Motor neuron (in vitro differentiated cells): ENCODE measurements at regions not wholly inside any gene's neighbourhood (a gene's known extent, or its start where the extent isn't known, plus 50 kb on each side); places are given as distances from the start of the nearest gene placed in this dataset.

Experiments
- ATAC-seq, 8 experiments: fragments of 200-7000 bp; cut with Tn5 transposase; replicated peaks in 6 of 8; 2 replicates each; pipeline ENCODE4 v1.8.0; 2021; ENCODE audit warnings: mild to moderate bottlenecking in 8 of 8, moderate library complexity in 8 of 8
- H3K27ac ChIP-seq, 2 donors: fragments of 250-450 bp; sonication (Bioruptor Pico); 2 replicates each; pipeline ENCODE4 v1.9.0; 2021; ENCODE audit warnings: antibody characterized with exemption in 2 of 2, mild to moderate bottlenecking in 2 of 2, moderate library complexity in 1 of 2
- H3K4me1 ChIP-seq, 2 donors: fragments of 250-450 bp; sonication (Bioruptor Pico); replicated peaks in 1 of 2; 2 replicates each; pipeline ENCODE4 v1.6.1; 2021; ENCODE audit warnings: antibody characterized with exemption in 2 of 2, mild to moderate bottlenecking in 2 of 2, moderate library complexity in 1 of 2
- H3K4me3 ChIP-seq, 5 donors: fragments of 250-450 bp; sonication (Bioruptor Pico); 2 replicates each; pipeline ENCODE4 v1.9.0; 2021; ENCODE audit warnings: antibody characterized with exemption in 5 of 5, mild to moderate bottlenecking in 5 of 5, moderate library complexity in 4 of 5
- WGBS, 10 experiments: fragments of 450-650 bp; shearing (Covaris generic); methylation state at CpG; one replicate each; pipeline ENCODE4 v1.0.0; 2022; 5-methylcytosine and 5-hydroxymethylcytosine counted together
- in situ Hi-C, 9 experiments: fragments of 400-800 bp; cut with MboI; loops; one replicate each; pipeline ENCODE4 v1.15.0; 2021; ENCODE audit warnings: low sequenced_read_pairs in 9 of 9, low pct_unique_long_range_greater_than_20kb in 2 of 9; ENCODE audit not compliant: unreplicated experiment in 9 of 9

GRCh38 chr11:82305123-82305522, 428.5 kb downstream of the FAM181B start:
- Histone ChIP-seq H3K27ac (no peak overlapping the region), H3K4me3 (no peak overlapping the region), H3K4me1 (peaks cover 0 to 2% of the 10 kb centered on the region in 2 donors)
- in situ Hi-C loops, result no loop called here
- no peak for ATAC-seq
- WGBS, 10 experiments, result 0 to 100% (median 60%) methylated on average over 1 of the region's 1 CpG; no CpG with 5 or more reads in 1 of the 10 experiments

- in situ Hi-C loops, result no loop called here
- no peak for ATAC-seq
- H3K4me3 ChIP-seq, result no peak overlapping the region
- no peak overlapping the region for H3K27ac ChIP-seq
- H3K4me1 ChIP-seq, result no peaks in the 10 kb centered on the region
These were observed 430.0 kb downstream of the FAM181B start for GRCh38 chr11:82303671-82304070.

- Histone ChIP-seq H3K4me1 (no peaks in the 10 kb centered on the region), H3K27ac (no peak overlapping the region), H3K4me3 (no peak overlapping the region)
- WGBS, 10 experiments, result 0 to 74% (median 55%) methylated on average over 1 to 2 of the region's 2 CpGs
- no peak for ATAC-seq
- in situ Hi-C loops, result no loop called here
These were observed 445.2 kb downstream of the FAM181B start for GRCh38 chr11:82288471-82288870.

GRCh38 chr11:82270870-82271269, 462.8 kb downstream of the FAM181B start:
- Histone ChIP-seq H3K4me1 (peaks cover 0 to 2% of the 10 kb centered on the region in 2 donors), H3K27ac (no peak overlapping the region), H3K4me3 (no peak overlapping the region)
- WGBS, 10 experiments, result 0 to 100% (median 51%) methylated on average over 1 of the region's 1 CpG; no CpG with 5 or more reads in 6 of the 10 experiments
- ATAC-seq, result no peak
- in situ Hi-C loops, result no loop called here

GRCh38 chr11:82268627-82269026, 465.0 kb downstream of the FAM181B start:
- peaks cover 0 to 2% of the 10 kb centered on the region in 2 donors for H3K4me1 ChIP-seq
- ATAC-seq, result no peak
- in situ Hi-C loops, result no loop called here

GRCh38 chr11:82267186-82267585, 466.5 kb downstream of the FAM181B start:
- ATAC-seq, result no peak
- H3K4me3 ChIP-seq, result no peak overlapping the region
- H3K27ac ChIP-seq, result no peak overlapping the region
- H3K4me1 ChIP-seq, result peaks cover 0 to 2% of the 10 kb centered on the region in 2 donors
- in situ Hi-C loops, result no loop called here
- 0 to 100% (median 83%) methylated on average over 2 to 3 of the region's 3 CpGs; no CpG with 5 or more reads in 5 of the 10 experiments for WGBS, 10 experiments

More at GRCh38 chr11:82268627-82269026, 465.0 kb downstream of the FAM181B start:
- WGBS, 10 experiments, result 0 to 78% (median 40%) methylated on average over 1 to 6 of the region's 6 CpGs; no CpG with 5 or more reads in 1 of the 10 experiments
- Histone ChIP-seq H3K4me3 (no peak overlapping the region), H3K27ac (no peak overlapping the region)

- no peaks in the 10 kb centered on the region for H3K4me1 ChIP-seq
- no peak overlapping the region for H3K4me3 ChIP-seq
- H3K27ac ChIP-seq, result no peak overlapping the region
- WGBS, 10 experiments, result 0 to 100% (median 100%) methylated on average over 1 of the region's 1 CpG; no CpG with 5 or more reads in 3 of the 10 experiments
- in situ Hi-C loops, result no loop called here
- ATAC-seq, result no peak
These were observed 472.3 kb downstream of the FAM181B start for GRCh38 chr11:82261367-82261766.

GRCh38 chr11:82250047-82250446, 483.6 kb downstream of the FAM181B start:
- WGBS, 10 experiments, result 0 to 100% (median 75%) methylated on average over 1 to 2 of the region's 2 CpGs
- Histone ChIP-seq H3K4me3 (no peak overlapping the region), H3K4me1 (no peaks in the 10 kb centered on the region), H3K27ac (no peak overlapping the region)
- in situ Hi-C loops, result no loop called here
- no peak for ATAC-seq

- no peak for ATAC-seq
- Histone ChIP-seq H3K4me1 (no peaks in the 10 kb centered on the region), H3K27ac (no peak overlapping the region), H3K4me3 (no peak overlapping the region)
- in situ Hi-C loops, result loop anchor here in 4 of 9 experiments (25.0 kb wide), 2 partner anchors 585 to 610 kb away; no protein-coding TSS in a partner anchor
These were observed 486.7 kb downstream of the FAM181B start for GRCh38 chr11:82246926-82247325.

GRCh38 chr11:82239498-82239897, 494.2 kb downstream of the FAM181B start:
- 47 to 100% (median 81%) methylated on average over 2 to 4 of the region's 5 CpGs; no CpG with 5 or more reads in 5 of the 10 experiments for WGBS, 10 experiments
- Histone ChIP-seq H3K27ac (no peak overlapping the region), H3K4me1 (no peaks in the 10 kb centered on the region), H3K4me3 (no peak overlapping the region)
- in situ Hi-C loops, result loop anchor here in 5 of 9 experiments (10.0 to 25.0 kb wide), 3 partner anchors 577 to 602 kb away; no protein-coding TSS in a partner anchor
- no peak for ATAC-seq

GRCh38 chr11:82234256-82234655, 499.4 kb downstream of the FAM181B start:
- no peaks in the 10 kb centered on the region for H3K4me1 ChIP-seq
- ATAC-seq, result no peak
- no peak overlapping the region for H3K27ac ChIP-seq
- in situ Hi-C loops, result loop anchor here in 5 of 9 experiments (10.0 to 25.0 kb wide), 3 partner anchors 572 to 597 kb away; no protein-coding TSS in a partner anchor
- H3K4me3 ChIP-seq, result no peak overlapping the region
- WGBS, 10 experiments, result 0 to 86% (median 21%) methylated on average over 1 of the region's 1 CpG; no CpG with 5 or more reads in 2 of the 10 experiments

GRCh38 chr11:82233201-82233600, 500.5 kb downstream of the FAM181B start:
- 0 to 100% (median 67%) methylated on average over 1 of the region's 1 CpG; no CpG with 5 or more reads in 3 of the 10 experiments for WGBS, 10 experiments
- H3K4me3 ChIP-seq, result no peak overlapping the region
- peak in 1 of 8 experiments; percentile 59 for ATAC-seq
- H3K4me1 ChIP-seq, result no peaks in the 10 kb centered on the region
- in situ Hi-C loops, result loop anchor here in 5 of 9 experiments (10.0 to 25.0 kb wide), 3 partner anchors 571 to 596 kb away; no protein-coding TSS in a partner anchor
- H3K27ac ChIP-seq, result no peak overlapping the region

GRCh38 chr11:82229341-82229740, 504.3 kb downstream of the FAM181B start:
- in situ Hi-C loops, result loop anchor here in 5 of 9 experiments (10.0 to 25.0 kb wide), 3 partner anchors 567 to 592 kb away; no protein-coding TSS in a partner anchor
- Histone ChIP-seq H3K4me3 (no peak overlapping the region), H3K4me1 (no peaks in the 10 kb centered on the region), H3K27ac (no peak overlapping the region)
- peak in 4 of 8 experiments; percentile 31 to 52 (median 45) for ATAC-seq

- H3K4me3 ChIP-seq, result no peak overlapping the region
- in situ Hi-C loops, result loop anchor here in 5 of 9 experiments (10.0 to 25.0 kb wide), 3 partner anchors 564 to 589 kb away; no protein-coding TSS in a partner anchor
- no peak for ATAC-seq
- WGBS, 10 experiments, result 0 to 100% (median 30%) methylated on average over 1 to 2 of the region's 2 CpGs; no CpG with 5 or more reads in 3 of the 10 experiments
- H3K27ac ChIP-seq, result no peak overlapping the region
- no peaks in the 10 kb centered on the region for H3K4me1 ChIP-seq
These were observed 507.7 kb downstream of the FAM181B start for GRCh38 chr11:82225930-82226329.
